GM12878 (cell line): ENCODE measurements at regions not wholly inside any gene's neighbourhood (a gene's known extent, or its start where the extent isn't known, plus 50 kb on each side); places are given as distances from the start of the nearest gene placed in this dataset.

Experiments
- ATAC-seq: fragments of 200-7000 bp; cut with Tn5 transposase; 3 replicates; pipeline ENCODE4 v1.9.1; 2020; ENCODE audit warnings: mild to moderate bottlenecking, moderate library complexity
- BruUV-seq: library from RNA; stranded (reverse); fragments of 400-500 nt; replicated peaks from 2 replicates; lab custom pipeline; 2021; lab: Mats Ljungman, UMichigan
- CTCF ChIA-PET: fragments of 300-600 bp; sonication (Branson Sonifier 250); formaldehyde crosslinking; extraction: SDS; loops from one replicate; lab custom pipeline; 2021; ENCODE audit warnings: inconsistent platforms; lab: Yijun Ruan, JAX
- POLR2A ChIA-PET: fragments of 350-600 bp; formaldehyde crosslinking; extraction: SDS; loops from one replicate; lab custom pipeline; 2021; ENCODE audit warnings: inconsistent platforms; lab: Charles Lee
- RAD21 ChIA-PET: fragments of 300-600 bp; sonication (Branson Sonifier 250); formaldehyde crosslinking; loops from one replicate; lab custom pipeline; 2023; ENCODE audit warnings: antibody characterized with exemption; ENCODE audit not compliant: unreplicated experiment; lab: Charles Lee
- SMC1A ChIA-PET: fragments of 300-600 bp; sonication (Branson Sonifier 250); formaldehyde crosslinking; loops from one replicate; lab custom pipeline; 2023; ENCODE audit not compliant: unreplicated experiment, uncharacterized antibody; lab: Charles Lee
- DNase-seq: peaks from one replicate; pipeline ENCODE4 v3.0.0-alpha.2; 2011; ENCODE audit warnings: low read depth, low spot score
- FAIRE-seq: peaks from 3 replicates; lab custom pipeline; 2011; peaks lifted over from hg19 to GRCh38; lab: Jason Lieb, UNC
- H2AFZ ChIP-seq: 2 replicates; pipeline ENCODE4 v1.6.0; 2011; ENCODE audit warnings: low read depth, low read length, control low read depth; ENCODE audit not compliant: control insufficient read depth
- H3K27ac ChIP-seq: 2 replicates; pipeline ENCODE4 v1.5.1; 2011; ENCODE audit warnings: control low read depth; ENCODE audit not compliant: control insufficient read depth, insufficient read depth
- H3K27me3 ChIP-seq, 2 experiments: replicated peaks in 1 of 2; 2 replicates each; pipeline versions ENCODE4 v1.6.0 to v1.6.1; 2011; ENCODE audit warnings: low read length in 1 of 2; ENCODE audit not compliant: control insufficient read depth in 2 of 2, insufficient read depth in 2 of 2
- H3K36me3 ChIP-seq, 2 experiments: 2 replicates each; pipeline ENCODE4 v1.5.1; 2011; ENCODE audit warnings: low read length in 1 of 2; ENCODE audit not compliant: control insufficient read depth in 2 of 2, insufficient read depth in 2 of 2
- H3K4me1 ChIP-seq: 2 replicates; pipeline ENCODE4 v1.6.1; 2011; ENCODE audit warnings: mild to moderate bottlenecking, low read length, moderate library complexity, mixed read lengths; ENCODE audit not compliant: control insufficient read depth, insufficient read depth
- H3K4me2 ChIP-seq: 2 replicates; pipeline ENCODE4 v1.6.0; 2011; ENCODE audit warnings: control low read depth; ENCODE audit not compliant: control insufficient read depth, insufficient read depth
- H3K4me3 ChIP-seq: fragments of 200-600 bp; sonication (generic); 2 replicates; pipeline ENCODE4 v1.5.1; 2016
- H3K79me2 ChIP-seq: 2 replicates; pipeline ENCODE4 v1.6.0; 2011; ENCODE audit warnings: low read length; ENCODE audit not compliant: control insufficient read depth, insufficient read depth
- H3K9ac ChIP-seq: 2 replicates; pipeline ENCODE4 v1.8.0; 2011; ENCODE audit warnings: low read length, control low read depth, mixed read lengths; ENCODE audit not compliant: control insufficient read depth, insufficient read depth
- H3K9me3 ChIP-seq: replicated peaks from 3 replicates; pipeline ENCODE4 v1.5.1; 2011; ENCODE audit warnings: mild to moderate bottlenecking, low read length; ENCODE audit not compliant: control insufficient read depth, insufficient read depth
- H4K20me1 ChIP-seq: 2 replicates; pipeline ENCODE4 v1.6.0; 2011; ENCODE audit not compliant: control insufficient read depth, insufficient read depth
- CEBPB ChIP-seq, 2 experiments: fragments of 150-350 bp in 1 of 2; IDR thresholded peaks; 2 replicates each; pipeline ENCODE4 v1.6.1; 2012 to 2014; ENCODE audit warnings: low read depth in 2 of 2, low read length in 2 of 2, borderline replicate concordance in 1 of 2, inconsistent platforms in 1 of 2
- ESRRA ChIP-seq: IDR thresholded peaks from 2 replicates; pipeline ENCODE4 v1.6.1; 2012; ENCODE audit warnings: mild to moderate bottlenecking, low read length, improper control_type of control experiment
- FOXM1 ChIP-seq: IDR thresholded peaks from 2 replicates; pipeline ENCODE4 v1.6.1; 2012; ENCODE audit warnings: low read depth, mild to moderate bottlenecking, inconsistent platforms, low read length, moderate library complexity
- GATAD2B ChIP-seq: fragments of 450-650 bp; conservative IDR thresholded peaks from 2 replicates; pipeline ENCODE4 v1.6.1; 2017; ENCODE audit warnings: low read depth, mild to moderate bottlenecking, moderate library complexity
- HCFC1 ChIP-seq: fragments of 150-350 bp; IDR thresholded peaks from 2 replicates; pipeline ENCODE4 v1.6.1; 2014; ENCODE audit warnings: low read length
- IKZF2 ChIP-seq, 2 experiments: fragments of 450-650 bp; IDR thresholded peaks; 2 replicates each; pipeline ENCODE4 v1.6.1; 2017; ENCODE audit warnings: mild to moderate bottlenecking in 2 of 2, moderate library complexity in 2 of 2
- MTA2 ChIP-seq: fragments of 450-650 bp; IDR thresholded peaks from 2 replicates; pipeline ENCODE4 v1.6.1; 2016; ENCODE audit warnings: low read depth, mild to moderate bottlenecking, moderate library complexity
- MYB ChIP-seq: fragments of 150-350 bp; IDR thresholded peaks from 2 replicates; pipeline ENCODE4 v1.6.1; 2014; ENCODE audit warnings: mild to moderate bottlenecking, low read depth, low read length, borderline replicate concordance
- NFYA ChIP-seq: IDR thresholded peaks from 2 replicates; pipeline ENCODE4 v1.6.1; 2011; ENCODE audit warnings: low read depth, mild to moderate bottlenecking, low read length, improper control_type of control experiment, borderline replicate concordance
- NR2F1 ChIP-seq: fragments of 450-650 bp; conservative IDR thresholded peaks from 2 replicates; pipeline ENCODE4 v1.6.1; 2017; ENCODE audit warnings: mild to moderate bottlenecking
- RFX5 ChIP-seq: IDR thresholded peaks from 2 replicates; pipeline ENCODE4 v1.6.1; 2011; ENCODE audit warnings: low read depth, low read length, improper control_type of control experiment
- SMC3 ChIP-seq: IDR thresholded peaks from 2 replicates; pipeline ENCODE4 v1.6.1; 2011; ENCODE audit warnings: low read length, improper control_type of control experiment, borderline replicate concordance
- USF2 ChIP-seq: IDR thresholded peaks from 2 replicates; pipeline ENCODE4 v1.6.1; 2011; ENCODE audit warnings: low read depth, low read length, improper control_type of control experiment, borderline replicate concordance
- WGBS: methylation state at CpG from one replicate; pipeline ENCODE4 v1.1.6; 2016; ENCODE audit warnings: low lambda C conversion rate; ENCODE audit not compliant: insufficient replicate concordance, insufficient coverage; ENCODE audit errors: missing lambda C conversion rate; 5-methylcytosine and 5-hydroxymethylcytosine counted together
- in situ Hi-C: fragments of 300-500 bp; cut with MboI; formaldehyde crosslinking; loops from 9 replicates; pipeline ENCODE4 v1.14.3; 2018; ENCODE audit warnings: mixed read lengths
- intact Hi-C: fragments of 100-400 bp; cut with micrococcal nuclease; formaldehyde crosslinking; loops from one replicate; pipeline ENCODE4 v1.14.2; 2022; ENCODE audit not compliant: unreplicated experiment
- TF ChIP-seq, protein P1 (sequence below): fragments of 450-650 bp; IDR thresholded peaks from 2 replicates; pipeline ENCODE4 v1.6.1; 2017; ENCODE audit warnings: mild to moderate bottlenecking, moderate library complexity

DNA sequence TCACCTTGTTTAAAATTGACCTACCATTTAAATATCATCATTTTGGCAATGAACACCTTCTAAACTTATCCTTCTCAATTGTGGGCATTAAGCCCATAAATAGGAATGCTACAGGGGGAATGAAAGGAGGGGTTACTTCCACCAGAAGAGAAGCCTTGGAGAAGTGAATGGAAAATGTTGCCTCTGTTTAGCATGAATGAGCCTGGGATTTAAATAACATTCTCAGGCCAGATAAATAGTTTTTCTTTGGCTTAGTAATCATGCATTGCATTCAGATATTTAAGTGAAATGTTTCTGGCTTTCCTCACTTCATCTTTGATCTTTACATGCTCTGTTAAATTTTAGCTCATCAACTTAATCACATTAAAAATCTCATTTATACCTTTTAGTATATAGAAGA lies 284.3 kb upstream of the FMN2 start (continued):
- no peak for TF ChIP-seq ESRRA
- no peak for TF ChIP-seq GATAD2B
- TF ChIP-seq FOXM1, result no peak
- TF ChIP-seq, all 136 proteins: peak for 0

DNA sequence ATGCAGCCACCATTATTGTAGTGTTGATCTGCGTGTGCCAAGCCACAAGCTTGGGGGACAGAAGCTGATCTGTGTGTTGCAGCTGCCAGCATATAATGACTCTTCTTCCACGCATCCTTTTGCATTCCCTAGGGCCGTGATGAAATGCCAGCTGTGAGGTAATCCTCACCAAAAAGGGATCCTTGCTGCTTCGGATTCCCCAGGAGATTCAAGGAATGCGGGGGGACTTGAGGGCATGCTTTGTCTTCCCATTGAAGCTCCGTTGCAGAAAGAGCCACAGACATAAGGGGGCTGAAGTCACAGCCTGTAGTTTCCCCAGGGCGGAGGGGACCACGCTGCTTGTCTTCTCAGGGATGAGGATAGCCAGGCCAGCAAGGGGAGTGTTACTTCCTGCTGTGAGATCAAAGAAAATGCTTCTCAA lies 281.6 kb upstream of the FMN2 start:
- ChIA-PET RAD21 (no interaction called here), POLR2A (no interaction called here), CTCF (no interaction called here), SMC1A (interaction anchor here (0.6 kb wide), 1 partner anchor 126 kb away, joined by 3 read pairs; no protein-coding TSS in a partner anchor)
- Histone ChIP-seq H3K4me2 (no peak overlapping the region), H3K4me1 (no peaks in the 10 kb centered on the region), H4K20me1 (no peaks in the 10 kb centered on the region), H3K79me2 (no peaks in the 10 kb centered on the region), H2AFZ (no peak overlapping the region), H3K36me3 (no peaks in the 10 kb centered on the region), H3K27ac (no peak overlapping the region), H3K9me3 (no peaks in the 10 kb centered on the region), H3K9ac (no peak overlapping the region), H3K27me3 (no peaks in the 10 kb centered on the region), H3K4me3 (no peak overlapping the region)
- in situ Hi-C loops, result no loop called here
- DNase-seq (no peak), FAIRE-seq (no peak), ATAC-seq (no peak)
- no TSS peak for BruUV-seq
- TF ChIP-seq MYB (no peak), RFX5 (no peak), SMC3 (no peak), NFYA (no peak), IKZF2 (IDR thresholded peaks at IDR 0.05) (no peak), NR2F1 (no peak), USF2 (no peak), MTA2 (no peak), HCFC1 (no peak), CEBPB (IDR thresholded peaks at IDR 0.05; ENCODE audit: borderline replicate concordance in 1 of 2, low read depth in 2 of 2, low read length in 2 of 2) (no peak)
- TF ChIP-seq, protein P1, sequence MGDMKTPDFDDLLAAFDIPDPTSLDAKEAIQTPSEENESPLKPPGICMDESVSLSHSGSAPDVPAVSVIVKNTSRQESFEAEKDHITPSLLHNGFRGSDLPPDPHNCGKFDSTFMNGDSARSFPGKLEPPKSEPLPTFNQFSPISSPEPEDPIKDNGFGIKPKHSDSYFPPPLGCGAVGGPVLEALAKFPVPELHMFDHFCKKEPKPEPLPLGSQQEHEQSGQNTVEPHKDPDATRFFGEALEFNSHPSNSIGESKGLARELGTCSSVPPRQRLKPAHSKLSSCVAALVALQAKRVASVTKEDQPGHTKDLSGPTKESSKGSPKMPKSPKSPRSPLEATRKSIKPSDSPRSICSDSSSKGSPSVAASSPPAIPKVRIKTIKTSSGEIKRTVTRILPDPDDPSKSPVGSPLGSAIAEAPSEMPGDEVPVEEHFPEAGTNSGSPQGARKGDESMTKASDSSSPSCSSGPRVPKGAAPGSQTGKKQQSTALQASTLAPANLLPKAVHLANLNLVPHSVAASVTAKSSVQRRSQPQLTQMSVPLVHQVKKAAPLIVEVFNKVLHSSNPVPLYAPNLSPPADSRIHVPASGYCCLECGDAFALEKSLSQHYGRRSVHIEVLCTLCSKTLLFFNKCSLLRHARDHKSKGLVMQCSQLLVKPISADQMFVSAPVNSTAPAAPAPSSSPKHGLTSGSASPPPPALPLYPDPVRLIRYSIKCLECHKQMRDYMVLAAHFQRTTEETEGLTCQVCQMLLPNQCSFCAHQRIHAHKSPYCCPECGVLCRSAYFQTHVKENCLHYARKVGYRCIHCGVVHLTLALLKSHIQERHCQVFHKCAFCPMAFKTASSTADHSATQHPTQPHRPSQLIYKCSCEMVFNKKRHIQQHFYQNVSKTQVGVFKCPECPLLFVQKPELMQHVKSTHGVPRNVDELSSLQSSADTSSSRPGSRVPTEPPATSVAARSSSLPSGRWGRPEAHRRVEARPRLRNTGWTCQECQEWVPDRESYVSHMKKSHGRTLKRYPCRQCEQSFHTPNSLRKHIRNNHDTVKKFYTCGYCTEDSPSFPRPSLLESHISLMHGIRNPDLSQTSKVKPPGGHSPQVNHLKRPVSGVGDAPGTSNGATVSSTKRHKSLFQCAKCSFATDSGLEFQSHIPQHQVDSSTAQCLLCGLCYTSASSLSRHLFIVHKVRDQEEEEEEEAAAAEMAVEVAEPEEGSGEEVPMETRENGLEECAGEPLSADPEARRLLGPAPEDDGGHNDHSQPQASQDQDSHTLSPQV, result no peak
- WGBS, result 20% methylated on average over 8 of the region's 8 CpGs
- intact Hi-C loops, result no loop called here
